ENCODE measurements at regions not wholly inside any gene's neighbourhood (a gene's known extent, or its start where the extent isn't known, plus 50 kb on each side); places are given as distances from the start of the nearest gene placed in this dataset.

DNA sequence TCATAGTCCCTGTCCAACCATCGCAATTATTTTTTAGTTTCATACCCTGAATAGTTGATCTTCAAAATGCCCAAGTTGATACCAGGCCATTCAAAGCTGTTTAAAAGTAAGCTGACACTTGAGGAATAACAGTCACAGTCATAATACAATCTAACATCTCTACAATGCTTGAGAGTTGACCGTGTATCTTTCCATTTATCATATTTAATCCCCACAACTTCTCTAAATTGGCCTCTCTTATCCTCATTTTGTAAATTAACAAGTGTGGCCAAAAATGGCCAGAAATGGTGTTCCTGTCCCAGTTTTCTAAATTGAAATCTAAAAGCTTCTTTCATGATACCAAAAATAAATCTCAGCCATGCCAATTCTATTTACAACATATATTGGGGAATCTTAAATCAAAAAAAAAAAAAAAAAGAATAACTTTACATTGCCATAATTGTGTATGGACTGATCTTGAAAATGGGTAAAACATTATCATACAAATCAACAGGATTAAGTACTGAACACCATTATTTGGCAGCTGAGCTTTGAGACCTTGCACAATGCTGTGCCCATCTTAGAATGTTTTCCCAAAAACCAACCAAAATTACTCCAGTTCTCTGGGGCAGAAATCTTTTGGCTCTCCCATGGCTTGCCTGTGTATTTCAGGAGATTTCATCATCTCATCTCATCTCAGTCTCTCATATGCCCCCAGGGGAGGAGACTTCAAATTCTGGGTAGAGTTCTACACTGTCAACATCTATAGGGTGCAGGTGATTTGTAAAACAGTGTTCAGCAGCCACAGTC, 448.7 kb upstream of the JARID2 start:
- H3K36me3 ChIP-seq (ENCODE audit: control insufficient read depth, insufficient read depth, low read length): no peaks in the 10 kb centered on the region
- no peak overlapping the region for H3K9ac ChIP-seq (ENCODE audit: insufficient read depth, low read length)
- no peaks in the 10 kb centered on the region for H3K4me1 ChIP-seq (ENCODE audit: control insufficient read depth, extremely low read depth, insufficient read depth, low read length)
- no peaks in the 10 kb centered on the region for H4K20me1 ChIP-seq (ENCODE audit: control insufficient read depth, extremely low read depth, insufficient read depth, low read length)
- no peak overlapping the region for H3K27ac ChIP-seq (ENCODE audit: insufficient read depth, low read length)
- no peaks in the 10 kb centered on the region for H3K79me2 ChIP-seq (ENCODE audit: control insufficient read depth, insufficient read depth, low read length)
- peaks cover 3% of the 10 kb centered on the region for H3K27me3 ChIP-seq (ENCODE audit: control insufficient read depth, insufficient read depth, low read length)
- H3K4me2 ChIP-seq (ENCODE audit: extremely low read depth, insufficient read depth, low read length): no peak overlapping the region
- H3K4me3 ChIP-seq (replicated peaks in 1 of 4; ENCODE audit: control extremely low read depth in 1 of 4, insufficient read depth in 1 of 4, low read depth in 3 of 4, low read length in 4 of 4): no peak overlapping the region
- H3K9me3 ChIP-seq (ENCODE audit: control insufficient read depth, insufficient read depth, low read depth, low read length): no peaks in the 10 kb centered on the region
- no peak for TF ChIP-seq EZH2 (IDR thresholded peaks at IDR 0.05; ENCODE audit: low read length, missing control alignments)
- TF ChIP-seq, protein P1, sequence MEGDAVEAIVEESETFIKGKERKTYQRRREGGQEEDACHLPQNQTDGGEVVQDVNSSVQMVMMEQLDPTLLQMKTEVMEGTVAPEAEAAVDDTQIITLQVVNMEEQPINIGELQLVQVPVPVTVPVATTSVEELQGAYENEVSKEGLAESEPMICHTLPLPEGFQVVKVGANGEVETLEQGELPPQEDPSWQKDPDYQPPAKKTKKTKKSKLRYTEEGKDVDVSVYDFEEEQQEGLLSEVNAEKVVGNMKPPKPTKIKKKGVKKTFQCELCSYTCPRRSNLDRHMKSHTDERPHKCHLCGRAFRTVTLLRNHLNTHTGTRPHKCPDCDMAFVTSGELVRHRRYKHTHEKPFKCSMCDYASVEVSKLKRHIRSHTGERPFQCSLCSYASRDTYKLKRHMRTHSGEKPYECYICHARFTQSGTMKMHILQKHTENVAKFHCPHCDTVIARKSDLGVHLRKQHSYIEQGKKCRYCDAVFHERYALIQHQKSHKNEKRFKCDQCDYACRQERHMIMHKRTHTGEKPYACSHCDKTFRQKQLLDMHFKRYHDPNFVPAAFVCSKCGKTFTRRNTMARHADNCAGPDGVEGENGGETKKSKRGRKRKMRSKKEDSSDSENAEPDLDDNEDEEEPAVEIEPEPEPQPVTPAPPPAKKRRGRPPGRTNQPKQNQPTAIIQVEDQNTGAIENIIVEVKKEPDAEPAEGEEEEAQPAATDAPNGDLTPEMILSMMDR (conservative IDR thresholded peaks at IDR 0.05 in 1 of 2, IDR thresholded peaks at IDR 0.05 in 1 of 2; ENCODE audit: low read depth in 1 of 2, low read length in 2 of 2): no peak
- DNase-seq (ENCODE audit: low read depth in 2 of 2): peak in 1 of 2 donors; percentile 82
- H2AFZ ChIP-seq (ENCODE audit: low read length): no peak overlapping the region

DNA sequence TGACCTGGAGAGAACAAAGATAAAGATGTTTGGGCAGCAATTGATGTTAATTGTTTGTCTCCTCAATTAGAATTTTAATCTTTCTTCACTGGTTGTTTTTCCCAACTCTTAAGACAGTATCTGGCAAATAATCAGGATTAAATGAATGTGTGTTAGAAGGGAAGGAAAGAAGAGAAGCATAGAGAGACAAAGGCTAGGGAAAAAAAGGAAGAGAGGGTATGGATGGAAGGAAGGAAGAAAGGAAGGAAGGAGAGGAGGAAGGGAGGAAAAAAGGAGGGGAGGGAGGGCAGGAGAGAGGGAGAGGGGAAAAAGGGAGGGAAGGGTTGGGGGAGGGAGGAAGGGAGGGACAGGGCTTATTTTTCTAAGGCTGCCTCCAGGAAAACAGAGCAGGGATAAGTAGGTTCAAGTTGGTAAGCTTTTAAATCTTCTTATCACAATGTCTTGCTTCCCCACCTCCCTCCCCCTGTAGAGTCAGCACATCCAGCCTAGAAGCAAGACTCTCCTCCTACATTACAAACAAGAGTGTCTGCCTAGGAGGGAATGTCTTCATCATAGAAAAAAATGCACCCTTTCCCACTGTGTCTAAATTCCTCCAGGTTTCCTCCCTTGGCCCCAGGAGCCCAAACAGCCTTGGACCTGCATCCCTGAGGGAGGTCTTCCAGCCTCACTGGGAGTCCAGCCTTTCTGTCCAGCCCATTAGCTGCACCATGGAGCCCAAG, 447.8 kb upstream of the JARID2 start:
- Histone ChIP-seq H3K4me2 (ENCODE audit: extremely low read depth, insufficient read depth, low read length) (no peak overlapping the region), H2AFZ (ENCODE audit: low read length) (no peak overlapping the region), H3K36me3 (ENCODE audit: control insufficient read depth, insufficient read depth, low read length) (no peaks in the 10 kb centered on the region), H3K79me2 (ENCODE audit: control insufficient read depth, insufficient read depth, low read length) (no peaks in the 10 kb centered on the region), H3K27me3 (ENCODE audit: control insufficient read depth, insufficient read depth, low read length) (peaks cover 3% of the 10 kb centered on the region), H3K4me1 (ENCODE audit: control insufficient read depth, extremely low read depth, insufficient read depth, low read length) (no peaks in the 10 kb centered on the region), H4K20me1 (ENCODE audit: control insufficient read depth, extremely low read depth, insufficient read depth, low read length) (no peaks in the 10 kb centered on the region), H3K4me3 (replicated peaks in 1 of 4; ENCODE audit: control extremely low read depth in 1 of 4, insufficient read depth in 1 of 4, low read depth in 3 of 4, low read length in 4 of 4) (no peak overlapping the region), H3K9me3 (ENCODE audit: control insufficient read depth, insufficient read depth, low read depth, low read length) (no peaks in the 10 kb centered on the region), H3K9ac (ENCODE audit: insufficient read depth, low read length) (no peak overlapping the region), H3K27ac (ENCODE audit: insufficient read depth, low read length) (no peak overlapping the region)
- no peak for DNase-seq (ENCODE audit: low read depth in 2 of 2)
- no peak for TF ChIP-seq EZH2 (IDR thresholded peaks at IDR 0.05; ENCODE audit: low read length, missing control alignments)
- TF ChIP-seq, protein P1 (conservative IDR thresholded peaks at IDR 0.05 in 1 of 2, IDR thresholded peaks at IDR 0.05 in 1 of 2; ENCODE audit: low read depth in 1 of 2, low read length in 2 of 2): no peak

DNA sequence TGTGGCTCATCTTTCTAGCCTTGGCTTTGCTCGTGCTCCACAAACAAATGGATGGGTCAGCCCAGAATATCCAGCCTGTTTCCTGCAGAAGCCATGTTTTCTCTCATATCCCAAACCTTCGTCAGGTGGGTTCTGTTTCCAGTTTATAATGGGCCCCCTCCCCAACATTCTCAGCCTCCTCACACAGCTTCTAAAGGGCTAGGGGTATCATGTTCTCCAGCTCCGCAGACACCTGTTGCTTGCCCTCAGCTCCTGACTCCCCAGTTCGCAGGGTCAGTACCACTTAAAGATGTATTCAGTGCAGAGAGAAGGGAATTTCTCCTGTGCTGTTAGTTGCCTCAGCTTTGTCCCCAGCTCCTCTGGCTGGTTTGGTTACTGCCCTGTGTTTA, 447.3 kb upstream of the JARID2 start:
- Histone ChIP-seq H3K9ac (ENCODE audit: insufficient read depth, low read length) (no peak overlapping the region), H3K4me3 (replicated peaks in 1 of 4; ENCODE audit: control extremely low read depth in 1 of 4, insufficient read depth in 1 of 4, low read depth in 3 of 4, low read length in 4 of 4) (no peak overlapping the region), H3K4me1 (ENCODE audit: control insufficient read depth, extremely low read depth, insufficient read depth, low read length) (no peaks in the 10 kb centered on the region), H3K27ac (ENCODE audit: insufficient read depth, low read length) (no peak overlapping the region), H2AFZ (ENCODE audit: low read length) (no peak overlapping the region), H3K27me3 (ENCODE audit: control insufficient read depth, insufficient read depth, low read length) (peaks cover 3% of the 10 kb centered on the region), H4K20me1 (ENCODE audit: control insufficient read depth, extremely low read depth, insufficient read depth, low read length) (no peaks in the 10 kb centered on the region), H3K9me3 (ENCODE audit: control insufficient read depth, insufficient read depth, low read depth, low read length) (no peaks in the 10 kb centered on the region), H3K79me2 (ENCODE audit: control insufficient read depth, insufficient read depth, low read length) (no peaks in the 10 kb centered on the region), H3K36me3 (ENCODE audit: control insufficient read depth, insufficient read depth, low read length) (no peaks in the 10 kb centered on the region), H3K4me2 (ENCODE audit: extremely low read depth, insufficient read depth, low read length) (no peak overlapping the region)
- TF ChIP-seq, protein P1 (conservative IDR thresholded peaks at IDR 0.05 in 1 of 2, IDR thresholded peaks at IDR 0.05 in 1 of 2; ENCODE audit: low read depth in 1 of 2, low read length in 2 of 2): no peak
- TF ChIP-seq EZH2 (IDR thresholded peaks at IDR 0.05; ENCODE audit: low read length, missing control alignments): no peak
- DNase-seq (ENCODE audit: low read depth in 2 of 2): no peak
